ENCODE measurements at regions not wholly inside any gene's neighbourhood (a gene's known extent, or its start where the extent isn't known, plus 50 kb on each side); places are given as distances from the start of the nearest gene placed in this dataset.
"Not testable (repeated sequence)": the region's sequence is repeated elsewhere in the genome, so short reads cannot be mapped to it uniquely, and the experiment has no call there.

DNA sequence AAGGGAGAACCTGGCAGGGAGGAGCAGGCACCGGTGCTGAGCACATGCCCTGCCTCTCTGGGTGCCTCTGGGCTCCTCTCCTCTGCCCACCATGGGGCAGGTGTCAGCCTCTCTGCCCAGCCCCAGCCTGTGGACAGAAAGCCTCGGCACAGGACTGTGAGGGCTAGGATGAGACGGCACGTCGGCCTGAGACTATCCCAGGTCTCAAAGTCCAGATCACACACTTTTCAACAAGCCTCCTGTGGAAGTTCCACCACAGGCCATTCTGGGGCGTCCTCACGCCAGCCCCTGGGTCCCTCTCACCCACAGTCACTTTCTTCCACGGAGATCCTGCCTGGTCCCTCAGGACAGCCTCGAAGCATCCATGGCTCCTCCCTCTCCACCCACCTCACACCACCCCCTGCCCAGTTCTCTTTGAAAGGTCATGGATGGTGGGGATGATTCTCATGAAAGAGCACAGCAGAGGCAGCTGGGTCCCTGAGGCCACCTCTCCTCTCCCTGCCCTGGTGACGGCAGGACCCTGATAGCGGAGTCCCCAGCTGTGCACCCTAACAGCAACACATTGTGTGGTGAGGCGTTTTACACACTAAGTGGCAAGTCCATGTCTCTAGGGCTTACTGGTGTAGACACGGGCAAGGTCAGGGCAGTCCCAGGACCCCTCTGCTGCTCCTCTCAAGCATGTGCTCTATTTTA is 569.4 kb upstream of the SALL3 start:
- DNase-seq (ENCODE audit: low spot score), result no peak

DNA sequence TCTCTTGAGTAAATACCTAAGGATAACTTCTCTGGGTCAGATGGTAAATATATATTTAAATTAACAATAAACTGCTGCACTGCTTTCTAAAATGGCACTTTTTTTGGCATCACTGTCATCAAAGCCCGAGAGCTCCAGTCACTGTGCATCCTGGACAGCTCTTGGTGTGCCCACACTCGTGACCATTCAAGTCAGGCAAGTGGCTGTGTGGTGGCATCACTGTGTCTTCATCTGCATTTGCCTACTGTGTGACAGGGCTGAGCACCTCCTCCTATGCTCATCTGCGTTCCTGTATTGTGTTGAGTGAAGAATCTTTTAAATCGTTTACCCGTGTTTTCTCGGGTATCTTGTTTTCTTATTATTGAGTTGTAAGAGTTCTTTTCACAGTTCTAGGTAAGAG is 568.1 kb upstream of the SALL3 start:
- DNase-seq (ENCODE audit: low spot score), result no peak

DNA sequence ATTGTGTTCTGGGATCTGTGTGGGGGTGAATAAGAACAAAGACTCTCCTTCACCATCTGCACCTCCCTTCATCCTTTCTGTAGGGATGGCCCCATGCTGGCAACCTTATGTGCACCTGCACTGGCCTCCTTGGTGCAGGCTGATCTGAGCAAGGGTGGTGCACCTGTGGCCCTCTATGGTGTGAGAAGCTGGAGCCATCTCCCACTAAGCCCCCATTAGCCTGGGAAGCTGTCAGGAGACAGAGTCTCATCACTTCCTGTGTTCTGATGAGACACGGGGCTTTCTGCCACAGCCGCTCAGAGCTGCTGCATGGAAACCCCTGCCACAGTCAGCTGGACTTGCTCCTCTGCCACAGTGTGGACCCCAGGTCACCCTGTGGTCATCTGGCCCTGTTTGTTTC is 565.3 kb upstream of the SALL3 start:
- no peak for DNase-seq (ENCODE audit: low spot score)

DNA sequence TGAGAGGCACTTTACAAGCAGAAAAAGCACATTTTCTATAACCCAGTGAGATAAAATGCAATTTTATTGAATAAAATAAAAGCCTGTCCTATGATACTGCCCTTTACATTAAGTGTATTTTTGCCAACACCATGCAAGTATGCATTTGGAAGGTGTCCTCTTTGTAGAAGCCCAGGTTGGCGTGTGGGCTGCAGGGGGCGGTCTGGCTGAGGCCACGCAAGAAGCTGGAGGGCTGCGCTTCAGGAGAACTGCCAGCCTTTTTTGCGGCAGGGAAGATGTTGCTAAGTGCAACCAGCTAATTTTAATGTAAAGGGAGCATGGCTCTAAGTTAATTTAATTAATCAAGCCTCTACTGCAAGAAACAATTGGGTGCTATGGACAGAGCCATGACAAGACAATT is 562.8 kb upstream of the SALL3 start:
- DNase-seq (ENCODE audit: low spot score), result no peak

DNA sequence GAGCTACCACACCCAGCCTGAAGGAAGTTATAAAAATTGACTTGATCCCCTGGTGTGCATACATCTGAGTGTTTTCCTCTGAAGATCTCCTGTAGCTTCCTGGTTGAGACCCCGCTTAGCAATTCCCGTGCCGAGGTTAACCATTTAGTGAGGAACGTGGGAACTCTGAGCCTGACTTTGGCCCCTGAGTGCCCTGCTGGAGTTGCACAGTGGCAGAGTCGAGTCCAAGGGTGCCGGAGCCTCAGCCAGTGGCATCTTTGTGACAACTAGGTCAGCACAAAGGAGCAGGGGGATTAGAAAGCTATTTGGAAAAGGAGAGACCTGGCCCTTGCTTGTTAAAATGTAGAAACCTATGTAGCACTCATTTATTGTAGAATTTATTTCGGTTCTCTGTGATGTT is 561.2 kb upstream of the SALL3 start:
- no peak for DNase-seq (ENCODE audit: low spot score)

DNA sequence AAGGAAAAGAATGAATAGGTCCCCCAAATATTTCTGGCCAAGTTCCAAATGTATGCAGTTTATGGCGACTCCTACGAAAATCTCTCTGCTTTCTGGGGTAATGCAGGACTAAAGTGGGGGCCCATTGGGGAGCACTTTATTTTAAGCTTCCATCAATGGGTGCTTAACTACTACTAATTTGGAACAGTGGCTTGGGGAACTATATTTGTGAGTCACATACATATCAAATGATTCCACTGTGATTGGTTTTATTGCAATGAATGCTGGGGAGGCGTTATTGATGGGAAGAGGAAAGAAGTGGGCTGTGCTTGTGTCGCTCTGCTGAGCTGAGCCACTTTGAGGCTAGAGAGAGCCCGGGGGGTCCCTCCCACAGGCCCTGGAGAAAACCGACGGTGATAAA is 560.4 kb upstream of the SALL3 start:
- DNase-seq (ENCODE audit: low spot score), result no peak

DNA sequence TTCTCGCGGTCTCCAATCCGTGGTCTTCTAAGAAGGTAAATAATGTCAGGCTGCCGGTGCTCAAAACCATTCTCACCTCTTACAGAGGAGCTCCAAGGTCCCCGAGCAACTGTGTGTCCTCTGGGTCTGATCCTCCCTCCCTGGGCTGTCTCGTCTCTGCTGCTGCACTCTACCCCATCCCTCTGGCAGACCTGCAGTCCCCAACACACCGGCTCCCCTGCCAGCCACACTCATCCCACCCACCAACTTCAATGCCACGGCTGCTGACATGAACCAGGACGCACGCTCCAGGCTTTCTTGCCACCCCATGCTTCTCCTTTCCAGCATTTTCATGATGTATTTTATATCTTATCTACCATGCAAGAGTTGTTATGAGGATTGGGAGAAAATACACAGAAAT is 559.5 kb upstream of the SALL3 start:
- DNase-seq (ENCODE audit: low spot score), result no peak

DNA sequence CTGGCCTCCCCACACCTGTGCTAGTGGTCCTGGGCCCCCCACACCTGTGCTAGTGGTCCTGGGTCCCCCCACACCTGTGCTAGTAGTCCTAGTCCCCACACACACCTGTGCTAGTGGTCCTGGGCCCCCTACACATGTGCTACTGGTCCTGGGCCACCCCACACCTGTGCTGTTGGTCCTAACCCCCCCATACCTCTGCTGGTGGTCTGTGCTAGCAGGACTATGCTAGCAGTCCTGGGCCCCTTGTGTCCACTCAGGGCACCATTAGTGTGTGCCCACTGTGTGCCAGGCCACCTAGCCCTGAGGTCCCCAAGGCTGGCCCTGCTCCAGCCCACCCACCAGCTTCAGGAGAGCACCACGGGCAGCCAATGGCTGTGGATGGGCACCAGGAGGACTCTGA is 558.2 kb upstream of the SALL3 start:
- no peak for DNase-seq (ENCODE audit: low spot score)

DNA sequence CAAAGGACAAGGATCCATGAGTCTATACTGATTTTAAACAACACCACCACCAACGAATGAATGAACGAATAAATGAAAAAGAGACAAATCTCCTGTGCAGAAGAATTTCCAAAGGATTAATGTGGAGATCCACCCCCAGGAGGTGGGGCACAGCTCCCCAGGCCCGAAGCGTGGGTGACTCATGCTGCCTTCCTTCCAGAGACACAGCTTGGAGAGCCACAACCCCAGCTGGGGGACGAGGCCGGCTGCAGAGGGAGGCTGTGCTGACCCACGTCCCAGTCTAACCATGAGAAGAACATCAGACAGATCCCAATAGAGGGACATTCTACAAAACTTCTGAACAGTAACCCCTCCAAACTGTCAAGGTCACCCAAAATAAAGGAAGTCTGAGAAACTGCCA is 557.3 kb upstream of the SALL3 start:
- peak; percentile 20 for DNase-seq (ENCODE audit: low spot score)

DNA sequence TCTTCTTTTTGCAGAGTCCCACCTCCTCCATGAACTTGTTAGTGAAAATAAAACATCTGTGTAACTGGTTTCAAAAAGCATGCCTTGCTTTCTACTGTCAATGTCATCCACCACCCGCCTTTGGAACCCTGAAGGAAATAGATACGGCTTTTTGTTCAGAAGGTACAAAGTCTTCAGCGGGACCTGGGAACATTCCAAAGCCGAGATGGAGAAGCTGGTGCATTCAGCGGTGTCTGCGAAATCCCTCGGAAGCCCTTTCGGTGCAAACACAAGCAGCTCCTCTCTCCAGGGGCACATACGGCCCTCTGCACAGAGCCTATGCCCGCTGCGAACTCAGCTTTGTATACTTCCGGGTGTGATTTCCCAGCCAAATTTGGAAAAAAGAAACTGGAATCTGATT is 555.8 kb upstream of the SALL3 start:
- DNase-seq (ENCODE audit: low spot score), result no peak

DNA sequence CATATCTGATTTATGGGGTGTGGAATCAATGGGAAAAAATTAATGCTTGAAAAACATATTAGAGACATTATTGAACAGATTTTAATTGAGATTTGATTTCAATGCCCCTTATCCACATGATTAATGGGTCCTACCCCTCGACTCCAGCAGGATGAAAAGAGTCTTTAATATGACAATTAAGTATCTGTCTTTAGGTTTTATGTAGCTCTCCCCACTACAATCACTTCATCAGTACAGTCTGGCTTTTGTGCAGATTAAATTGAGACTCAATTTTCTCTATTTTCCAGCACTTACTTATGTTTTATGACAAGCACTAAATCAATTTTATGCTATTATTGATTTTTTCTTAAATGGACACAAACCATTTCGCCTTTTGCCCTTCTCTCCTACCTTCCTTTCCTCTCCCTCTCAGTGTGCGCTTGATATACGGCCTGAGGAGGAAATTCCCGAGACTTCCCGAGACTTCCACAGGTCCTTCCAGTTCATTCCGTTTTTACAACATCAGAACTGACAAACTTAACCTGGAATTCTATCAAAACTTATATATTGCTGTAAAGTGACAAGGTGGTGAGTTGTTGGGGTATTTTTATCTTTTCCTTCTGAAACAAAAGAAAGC is 555.1 kb upstream of the SALL3 start:
- DNase-seq (ENCODE audit: low spot score), result no peak

DNA sequence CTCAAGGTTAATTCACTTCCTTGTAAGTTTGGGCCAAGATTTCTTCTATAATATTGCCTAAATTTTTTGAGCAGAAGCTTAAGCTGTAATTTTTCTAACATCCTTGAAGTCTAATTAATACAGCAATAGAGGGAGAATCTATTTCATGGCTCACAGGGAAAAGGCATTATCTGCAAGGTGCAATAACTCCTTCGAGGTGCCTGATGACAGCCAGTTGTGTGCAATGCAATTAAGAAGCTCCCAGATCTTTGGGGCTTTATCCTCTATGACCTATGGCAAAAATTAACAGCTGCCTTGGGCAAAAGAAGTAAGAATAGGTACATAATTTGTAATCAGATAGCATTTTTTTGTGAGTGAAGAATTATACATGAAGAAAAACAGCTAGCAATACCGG is 554.6 kb upstream of the SALL3 start:
- DNase-seq (ENCODE audit: low spot score), result no peak

DNA sequence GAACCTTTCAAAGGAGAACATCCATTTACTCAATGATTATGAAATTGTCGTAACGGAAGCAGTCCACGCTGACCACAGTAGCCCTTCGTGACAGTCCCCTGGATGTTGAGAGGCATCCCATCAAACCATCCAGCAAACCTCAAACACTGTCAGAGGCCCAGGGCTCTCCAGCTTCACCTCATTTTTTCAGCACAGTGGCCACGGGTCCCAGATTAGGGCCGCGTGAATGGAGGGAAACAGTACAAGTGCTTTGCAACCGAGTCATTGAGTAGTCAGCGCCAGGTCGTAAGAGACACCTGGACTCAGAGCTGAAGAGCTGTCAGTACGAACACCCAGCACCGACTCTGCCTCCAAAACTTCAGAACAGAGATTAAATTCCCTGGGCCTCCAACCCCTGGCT is 552.5 kb upstream of the SALL3 start:
- DNase-seq (ENCODE audit: low spot score), result no peak

DNA sequence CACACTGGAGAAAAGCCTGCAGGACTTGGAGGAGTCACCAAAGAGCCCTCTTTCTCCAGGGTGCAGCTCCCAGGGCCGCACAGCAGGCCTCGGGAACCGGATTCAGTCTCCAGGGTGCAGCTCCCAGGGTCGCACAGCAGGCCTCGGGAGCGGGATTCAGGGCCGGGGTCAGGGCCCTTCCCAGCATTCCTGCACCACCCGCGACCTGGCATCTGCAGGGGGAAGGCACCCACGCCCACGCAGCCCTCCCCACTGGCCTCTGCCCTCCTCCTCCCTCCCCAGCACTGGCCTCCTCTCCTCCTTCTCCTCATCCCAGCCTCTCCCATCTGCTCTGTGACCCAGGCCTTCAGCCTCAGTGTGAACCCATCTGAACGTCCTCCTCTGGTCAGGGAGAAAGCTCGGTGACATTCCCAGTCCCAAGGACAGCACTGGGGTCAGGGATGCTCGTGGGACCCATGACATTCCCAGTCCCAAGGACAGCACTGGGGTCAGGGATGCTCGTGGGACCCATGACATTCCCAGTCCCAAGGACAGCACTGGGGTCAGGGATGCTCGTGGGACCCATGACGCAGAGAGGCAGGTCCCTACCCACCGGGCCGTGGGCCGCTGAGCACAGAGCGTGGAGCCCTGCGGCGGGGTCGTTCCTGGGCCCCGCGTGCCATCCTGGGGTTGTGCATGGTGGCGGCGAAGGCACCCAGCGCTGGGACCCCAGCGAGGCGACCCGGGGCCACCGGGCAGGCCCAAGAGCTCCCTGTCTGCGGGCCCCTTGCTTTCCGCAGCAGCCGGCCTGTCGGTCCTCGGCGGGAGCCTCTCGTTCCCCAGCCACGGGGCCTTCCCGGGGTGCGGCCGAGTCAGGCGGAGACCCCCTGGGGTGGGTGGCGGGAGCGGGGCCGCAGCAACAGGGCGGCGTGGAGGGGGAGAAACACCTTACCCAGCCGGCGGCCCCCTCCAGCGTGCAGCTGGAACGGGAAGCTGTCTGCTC is 550.2 kb upstream of the SALL3 start:
- DNase-seq (ENCODE audit: low spot score), result no peak

DNA sequence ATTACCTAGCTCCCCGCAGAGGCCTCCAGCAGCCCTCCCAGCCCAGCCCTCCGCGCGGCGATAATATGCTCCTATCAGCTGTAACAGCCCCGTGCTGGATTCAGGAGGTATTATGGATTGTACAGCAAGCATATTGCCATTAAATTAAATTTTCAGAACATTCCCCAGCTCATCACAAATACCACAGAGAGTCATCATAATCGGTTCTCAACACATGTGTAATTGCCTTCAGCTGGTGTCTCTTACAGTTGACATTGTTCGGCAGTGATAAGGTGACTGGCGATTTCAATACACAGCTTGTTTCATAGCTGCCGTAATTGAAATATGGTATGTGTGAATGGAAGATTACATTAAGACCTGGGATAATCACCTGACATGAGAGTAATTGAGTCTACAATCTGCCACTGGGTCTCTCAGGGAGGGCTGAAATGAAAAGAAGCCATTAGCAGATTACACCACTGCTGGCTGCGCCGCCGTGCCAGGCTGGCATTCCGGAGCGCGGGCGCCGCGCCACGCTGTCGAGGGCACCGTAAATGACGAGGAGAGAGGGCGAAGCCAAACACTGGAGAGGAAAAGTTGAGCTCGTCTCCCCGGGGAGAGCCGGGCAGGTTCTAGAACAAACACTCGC is 549.4 kb upstream of the SALL3 start:
- no peak for DNase-seq (ENCODE audit: low spot score)

DNA sequence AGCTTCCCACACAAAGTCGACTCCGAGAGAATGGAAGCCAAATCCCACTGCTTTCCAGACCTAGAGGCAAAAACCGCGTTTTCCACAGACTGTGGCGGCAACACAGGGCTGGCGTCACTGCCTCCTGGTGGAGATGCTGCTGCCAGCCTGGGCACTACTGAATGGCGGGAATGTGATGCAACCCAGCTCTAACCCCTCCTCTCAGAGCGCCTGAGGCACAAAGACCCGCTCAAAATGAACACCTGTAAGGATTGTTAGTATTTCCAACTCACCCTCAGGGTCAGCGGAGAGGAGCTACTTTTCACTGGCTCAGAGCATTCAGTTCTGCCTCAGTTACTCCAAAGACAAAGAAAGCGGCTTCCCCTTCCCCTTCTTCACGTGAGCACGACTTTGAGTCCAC is 548.0 kb upstream of the SALL3 start:
- DNase-seq (ENCODE audit: low spot score), result peak; percentile 44

DNA sequence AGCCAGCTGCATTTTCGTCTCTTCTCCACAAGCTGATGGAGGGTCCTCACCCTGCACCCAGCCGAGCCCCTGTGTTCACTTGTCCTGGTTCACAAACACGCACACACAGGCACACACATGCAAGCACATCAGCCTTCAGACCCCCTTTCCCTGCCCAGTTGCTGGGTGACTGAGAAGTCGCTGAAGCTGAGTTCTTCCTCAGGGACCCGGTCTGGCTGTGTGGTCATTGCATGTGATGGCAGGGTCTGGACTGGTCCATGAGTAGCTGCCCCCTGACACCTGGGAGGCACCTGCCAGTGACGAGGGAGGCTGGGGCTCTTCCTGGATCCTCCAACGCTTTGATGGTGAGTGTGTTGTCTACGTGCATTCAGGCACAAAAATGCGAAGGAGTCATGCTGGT is 546.1 kb upstream of the SALL3 start:
- DNase-seq (ENCODE audit: low spot score), result no peak

DNA sequence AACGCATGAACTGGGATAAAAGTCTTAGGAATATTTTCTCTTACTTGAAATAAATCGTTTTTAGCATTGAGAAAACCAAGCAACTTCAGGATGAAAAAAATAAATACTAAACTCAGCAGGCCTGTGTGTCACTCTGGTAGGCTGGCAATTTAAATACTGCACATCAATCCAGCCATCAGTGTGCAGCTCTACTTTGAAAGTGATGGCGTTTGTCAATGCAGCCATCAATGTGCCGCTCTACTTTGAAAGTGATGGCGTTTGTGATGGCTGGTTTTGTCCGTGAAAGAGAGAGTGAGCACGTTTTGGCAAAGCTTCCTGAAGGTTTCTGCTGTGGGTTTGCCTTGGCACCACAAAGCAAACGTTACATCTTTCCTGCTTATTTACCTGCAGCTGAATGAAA is 543.5 kb upstream of the SALL3 start:
- no peak for DNase-seq (ENCODE audit: low spot score)

DNA sequence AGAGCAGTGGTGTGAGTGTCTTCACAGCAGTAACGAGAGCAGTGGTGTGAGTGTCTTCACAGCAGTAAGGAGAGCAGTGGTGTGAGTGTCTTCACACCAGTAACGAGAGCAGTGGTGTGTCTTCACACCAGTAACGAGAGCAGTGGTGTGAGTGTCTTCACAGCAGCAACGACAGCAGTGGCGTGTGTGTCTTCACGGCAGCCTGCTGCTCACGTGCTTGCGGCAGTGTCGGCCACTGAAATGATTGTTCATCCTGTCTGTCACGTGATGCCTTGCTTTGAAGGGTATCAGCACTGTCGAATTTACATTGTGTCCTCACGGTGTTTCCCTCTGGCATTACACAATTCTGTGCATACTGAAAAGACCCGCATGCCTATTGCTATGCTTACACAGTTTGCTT is 541.4 kb upstream of the SALL3 start:
- not testable (repeated sequence) for DNase-seq (ENCODE audit: low spot score)

DNA sequence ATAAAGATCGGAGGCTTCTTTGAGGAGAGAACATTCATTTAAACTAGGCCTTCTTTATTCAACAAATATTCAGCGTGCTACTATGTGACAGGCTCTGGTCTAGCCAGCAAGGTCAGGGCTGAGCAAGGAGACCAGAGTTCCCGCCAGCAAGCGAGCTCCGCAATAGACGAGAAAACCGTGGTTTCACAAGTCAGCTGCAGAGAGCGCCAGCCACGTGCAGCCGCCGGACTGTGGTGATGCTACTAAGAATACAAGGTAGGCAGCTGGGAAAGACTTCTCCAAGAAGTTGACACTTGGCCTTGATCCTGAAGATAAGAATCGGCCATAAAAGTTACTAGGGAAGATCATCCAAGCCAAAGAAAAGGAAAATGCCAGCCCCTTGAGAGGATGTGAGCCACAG is 533.7 kb upstream of the SALL3 start:
- no peak for DNase-seq (ENCODE audit: low spot score)

DNA sequence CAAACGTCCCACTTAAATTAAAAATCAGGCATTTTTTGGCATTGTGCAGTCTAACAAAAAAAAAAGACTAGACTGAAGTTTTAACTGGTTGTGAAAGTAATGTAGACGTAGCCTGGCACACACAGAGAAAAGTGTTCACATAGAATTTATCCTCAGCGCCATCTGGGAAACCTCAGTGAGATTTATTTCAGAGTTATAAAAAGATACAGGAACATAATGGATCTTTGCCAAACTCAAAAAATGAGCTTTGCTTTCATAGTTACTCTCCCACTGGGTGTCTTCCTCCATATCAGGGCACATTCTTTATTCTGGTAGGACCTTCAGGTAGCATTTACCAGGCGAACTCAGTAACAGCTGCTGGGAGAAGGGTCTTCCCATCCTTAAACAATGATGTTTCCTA is 532.4 kb upstream of the SALL3 start:
- no peak for DNase-seq (ENCODE audit: low spot score)

DNA sequence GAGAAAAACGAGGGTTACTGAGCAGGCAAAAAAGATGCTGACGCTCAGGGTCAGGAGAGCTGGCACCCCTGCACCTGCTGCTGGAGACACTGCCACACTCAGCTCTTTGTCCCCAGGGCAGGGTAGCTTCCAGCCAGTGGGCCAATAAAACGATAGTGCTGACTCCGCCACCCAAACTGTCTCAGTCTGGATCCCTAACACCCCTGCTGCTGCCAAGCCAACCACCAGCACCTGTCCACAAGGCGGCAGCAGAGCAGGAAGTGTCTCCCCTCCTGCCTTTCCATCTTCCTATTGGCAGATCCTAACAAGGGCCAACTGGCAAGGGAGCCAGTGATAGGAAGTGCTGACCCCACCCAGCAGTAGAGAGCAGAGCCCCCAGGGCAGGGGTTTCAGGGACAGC is 531.5 kb upstream of the SALL3 start:
- DNase-seq (ENCODE audit: low spot score), result no peak

Measured in H4 (cell line).